Neural crest cell (in vitro differentiated cells): ENCODE measurements at regions not wholly inside any gene's neighbourhood (a gene's known extent, or its start where the extent isn't known, plus 50 kb on each side); places are given as distances from the start of the nearest gene placed in this dataset.

Experiments
- DNase-seq: peaks from one replicate; pipeline ENCODE4 v3.0.0; 2021; ENCODE audit warnings: low read depth, mixed read lengths, low spot score
- H3K27ac Mint-ChIP-seq: one replicate; pipeline ENCODE4 v1.8.0; 2021; ENCODE audit warnings: mild to moderate bottlenecking, mixed read lengths; ENCODE audit not compliant: unreplicated experiment
- H3K27me3 Mint-ChIP-seq: 2 replicates; pipeline ENCODE4 v1.8.0; 2021; ENCODE audit warnings: low read depth, mild to moderate bottlenecking, mixed read lengths
- H3K36me3 Mint-ChIP-seq: 2 replicates; pipeline ENCODE4 v1.8.0; 2021; ENCODE audit warnings: low read depth, mild to moderate bottlenecking, mixed read lengths
- H3K4me1 Mint-ChIP-seq: 2 replicates; pipeline ENCODE4 v1.8.0; 2021; ENCODE audit warnings: mixed read lengths
- H3K4me3 Mint-ChIP-seq: one replicate; pipeline ENCODE4 v1.8.0; 2021; ENCODE audit warnings: mild to moderate bottlenecking, mixed read lengths
- H3K9me3 Mint-ChIP-seq: 2 replicates; pipeline ENCODE4 v1.8.0; 2021; ENCODE audit warnings: mixed read lengths
- TF ChIP-seq, protein P1 (sequence below): fragments of 200-600 bp; sonication (generic); conservative IDR thresholded peaks from 2 replicates; pipeline ENCODE4 v1.5.0; 2021; ENCODE audit warnings: antibody characterized with exemption, mild to moderate bottlenecking

DNA sequence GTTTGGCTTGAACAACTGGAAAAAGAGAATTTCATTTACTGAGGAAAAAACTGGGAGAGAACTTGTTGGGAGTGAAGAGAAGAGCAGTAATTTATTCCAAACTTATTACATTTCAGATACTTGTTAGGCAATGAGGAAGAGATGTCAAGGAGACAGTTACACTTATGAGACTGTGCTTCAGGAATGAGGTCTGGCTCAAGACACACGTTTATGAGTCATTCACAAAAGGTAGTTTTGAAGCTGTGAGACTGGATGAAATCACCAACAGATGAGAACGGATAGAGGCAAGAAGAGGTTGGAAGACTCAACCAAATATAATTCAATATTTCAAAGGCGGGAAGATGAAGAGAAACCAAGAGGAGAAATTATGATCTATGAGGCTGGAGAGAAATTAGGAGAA is 70.6 kb upstream of the DEFB112 start:
- H3K27me3 Mint-ChIP-seq: peaks cover 3% of the 10 kb centered on the region
- DNase-seq: no peak
- TF ChIP-seq, protein P1, sequence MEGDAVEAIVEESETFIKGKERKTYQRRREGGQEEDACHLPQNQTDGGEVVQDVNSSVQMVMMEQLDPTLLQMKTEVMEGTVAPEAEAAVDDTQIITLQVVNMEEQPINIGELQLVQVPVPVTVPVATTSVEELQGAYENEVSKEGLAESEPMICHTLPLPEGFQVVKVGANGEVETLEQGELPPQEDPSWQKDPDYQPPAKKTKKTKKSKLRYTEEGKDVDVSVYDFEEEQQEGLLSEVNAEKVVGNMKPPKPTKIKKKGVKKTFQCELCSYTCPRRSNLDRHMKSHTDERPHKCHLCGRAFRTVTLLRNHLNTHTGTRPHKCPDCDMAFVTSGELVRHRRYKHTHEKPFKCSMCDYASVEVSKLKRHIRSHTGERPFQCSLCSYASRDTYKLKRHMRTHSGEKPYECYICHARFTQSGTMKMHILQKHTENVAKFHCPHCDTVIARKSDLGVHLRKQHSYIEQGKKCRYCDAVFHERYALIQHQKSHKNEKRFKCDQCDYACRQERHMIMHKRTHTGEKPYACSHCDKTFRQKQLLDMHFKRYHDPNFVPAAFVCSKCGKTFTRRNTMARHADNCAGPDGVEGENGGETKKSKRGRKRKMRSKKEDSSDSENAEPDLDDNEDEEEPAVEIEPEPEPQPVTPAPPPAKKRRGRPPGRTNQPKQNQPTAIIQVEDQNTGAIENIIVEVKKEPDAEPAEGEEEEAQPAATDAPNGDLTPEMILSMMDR: no peak
- H3K27ac Mint-ChIP-seq: no peak overlapping the region
- H3K4me3 Mint-ChIP-seq: no peak overlapping the region
- no peaks in the 10 kb centered on the region for H3K36me3 Mint-ChIP-seq
- H3K4me1 Mint-ChIP-seq: peaks cover 9% of the 10 kb centered on the region
- peaks cover 2% of the 10 kb centered on the region for H3K9me3 Mint-ChIP-seq

DNA sequence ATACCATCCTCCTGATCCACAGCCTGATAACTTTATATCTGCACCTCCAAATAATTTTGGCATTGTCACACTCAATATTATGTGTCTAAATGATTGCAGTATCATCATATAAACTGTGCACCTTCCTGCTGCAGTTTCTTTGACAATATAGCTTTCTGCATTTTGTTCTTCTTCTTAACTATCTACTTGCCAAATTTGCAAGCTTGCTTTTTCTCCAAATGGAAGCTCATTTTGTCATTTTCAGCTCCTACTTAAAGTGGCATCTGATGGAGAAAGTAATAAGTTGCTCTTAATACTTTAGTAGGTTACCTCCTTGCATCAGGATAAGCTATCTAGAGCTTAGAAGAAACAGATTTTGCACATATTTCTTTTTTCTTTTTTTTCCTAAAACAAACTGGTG is 74.0 kb upstream of the DEFB112 start:
- Mint-ChIP-seq H3K27me3 (peaks cover 13% of the 10 kb centered on the region), H3K9me3 (peaks cover 2% of the 10 kb centered on the region)
- TF ChIP-seq, protein P1: no peak

DNA sequence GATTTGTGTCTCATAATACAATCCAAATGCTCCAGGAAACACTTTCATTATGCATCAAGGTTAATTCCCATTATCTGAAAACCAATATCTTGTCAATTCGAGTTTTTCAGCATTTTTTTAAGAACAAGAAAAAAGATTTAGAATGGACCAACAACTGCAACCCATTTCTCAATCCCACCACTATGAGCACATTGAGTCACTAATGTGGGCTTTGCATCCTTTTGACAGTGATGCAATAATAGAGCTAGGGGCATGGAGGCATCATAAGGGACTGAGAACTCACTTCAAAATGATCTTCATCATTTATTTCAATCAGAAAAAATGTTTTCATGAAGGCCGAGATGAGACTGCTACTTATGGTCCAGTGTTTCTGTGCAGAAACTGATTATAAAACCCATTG is 74.8 kb upstream of the DEFB112 start:
- no peak for DNase-seq
- H3K27me3 Mint-ChIP-seq: peaks cover 13% of the 10 kb centered on the region
- no peaks in the 10 kb centered on the region for H3K4me1 Mint-ChIP-seq

More for the DNA sequence above, 74.0 kb upstream of the DEFB112 start:
- no peaks in the 10 kb centered on the region for H3K4me1 Mint-ChIP-seq
- no peaks in the 10 kb centered on the region for H3K36me3 Mint-ChIP-seq
- no peak overlapping the region for H3K4me3 Mint-ChIP-seq
- no peak for DNase-seq
- H3K27ac Mint-ChIP-seq: no peak overlapping the region

DNA sequence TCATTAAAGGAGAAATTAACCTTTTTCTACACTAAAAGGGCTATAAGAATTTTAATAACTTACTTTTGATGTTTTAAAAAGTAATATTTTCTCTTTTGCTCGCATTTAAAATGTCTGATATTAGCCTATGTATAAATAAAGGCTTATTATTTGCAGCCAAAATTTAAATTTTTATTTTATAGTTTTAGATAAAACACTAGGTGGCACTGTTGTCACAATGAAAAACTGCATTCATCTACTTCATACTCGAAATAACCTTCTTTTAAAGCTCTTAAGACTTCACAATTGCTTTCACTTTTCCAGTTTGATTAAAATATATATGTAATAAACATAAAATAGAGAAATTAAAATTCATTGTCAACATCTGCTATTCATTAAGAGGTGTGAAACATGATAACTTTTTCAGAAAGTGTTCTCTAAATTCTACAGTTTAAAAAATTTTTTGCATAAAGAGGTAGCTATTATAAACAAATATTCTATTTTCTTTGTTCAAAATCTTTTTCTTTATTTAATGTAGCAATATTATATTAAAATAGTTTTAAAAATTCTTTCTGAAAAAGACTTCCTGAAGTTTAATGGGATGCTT is 78.8 kb upstream of the DEFB112 start:
- Mint-ChIP-seq H3K27ac (no peak overlapping the region), H3K4me3 (no peak overlapping the region), H3K4me1 (no peaks in the 10 kb centered on the region), H3K36me3 (no peaks in the 10 kb centered on the region), H3K27me3 (peaks cover 18% of the 10 kb centered on the region), H3K9me3 (no peaks in the 10 kb centered on the region)
- DNase-seq: no peak
- TF ChIP-seq, protein P1: peak; percentile 82

More for the DNA sequence above, 74.8 kb upstream of the DEFB112 start:
- H3K4me3 Mint-ChIP-seq: no peak overlapping the region
- TF ChIP-seq, protein P1: no peak
- H3K36me3 Mint-ChIP-seq: no peaks in the 10 kb centered on the region
- no peak overlapping the region for H3K27ac Mint-ChIP-seq
- peaks cover 2% of the 10 kb centered on the region for H3K9me3 Mint-ChIP-seq

DNA sequence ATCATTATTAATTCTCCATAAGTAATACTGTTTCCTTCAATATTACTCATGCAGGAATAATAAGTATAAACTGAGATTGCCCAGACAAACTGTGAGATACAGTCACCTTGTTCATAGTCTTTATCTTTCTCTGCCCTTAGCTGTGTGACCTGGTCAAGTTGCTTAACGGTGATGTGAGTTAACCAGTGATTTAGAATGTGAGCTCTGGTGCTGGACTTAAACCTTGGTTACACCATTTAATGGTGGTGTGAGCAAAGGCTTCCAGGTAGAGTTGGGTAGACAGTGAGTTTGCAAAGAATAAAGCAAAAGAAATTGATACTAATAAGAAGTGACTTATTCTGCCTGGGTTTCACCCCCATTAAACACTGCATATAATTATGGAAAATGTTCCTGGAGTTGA is 86.2 kb upstream of the DEFB112 start:
- no peak for DNase-seq
- Mint-ChIP-seq H3K27me3 (no peaks in the 10 kb centered on the region), H3K4me3 (no peak overlapping the region), H3K4me1 (no peaks in the 10 kb centered on the region), H3K36me3 (no peaks in the 10 kb centered on the region), H3K27ac (no peak overlapping the region), H3K9me3 (no peaks in the 10 kb centered on the region)
- TF ChIP-seq, protein P1: no peak

DNA sequence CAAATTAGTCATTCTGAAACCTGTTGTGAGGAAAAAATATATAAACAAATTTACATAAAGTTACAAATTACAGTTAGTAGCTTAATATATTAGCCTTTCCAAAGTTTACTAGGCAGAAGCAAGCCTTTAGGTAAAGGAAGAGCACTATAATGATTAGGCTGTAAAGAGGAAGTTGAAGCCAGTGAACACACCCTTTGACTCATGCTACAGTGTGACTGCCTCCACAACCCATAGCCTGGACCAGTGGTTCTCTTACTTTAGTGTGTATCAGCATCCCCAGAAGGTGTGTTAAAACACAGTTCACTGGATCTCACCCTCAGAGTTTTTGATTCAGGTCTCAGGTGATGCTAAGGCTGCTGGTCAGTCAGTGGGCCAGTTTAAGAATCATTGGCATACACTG is 91.4 kb upstream of the DEFB112 start:
- Mint-ChIP-seq H3K4me3 (no peak overlapping the region), H3K36me3 (no peaks in the 10 kb centered on the region), H3K4me1 (no peaks in the 10 kb centered on the region), H3K27me3 (no peaks in the 10 kb centered on the region), H3K9me3 (no peaks in the 10 kb centered on the region), H3K27ac (no peak overlapping the region)
- DNase-seq: no peak
- TF ChIP-seq, protein P1: no peak
